ENCODE measurements at regions not wholly inside any gene's neighbourhood (a gene's known extent, or its start where the extent isn't known, plus 50 kb on each side); places are given as distances from the start of the nearest gene placed in this dataset.

GRCh38 chrY:19124609-19125008 is 351.1 kb upstream of the HSFY2 start:
- no peaks in the 10 kb centered on the region for H3K36me3 ChIP-seq
- no peak for ATAC-seq (ENCODE audit: insufficient number of reproducible peaks, low FRiP score, low read depth)
- H3K4me3 ChIP-seq: no peak overlapping the region

GRCh38 chrY:19122450-19122849 is 348.9 kb upstream of the HSFY2 start:
- no peak overlapping the region for H3K4me3 ChIP-seq
- TF ChIP-seq CTCF (IDR thresholded peaks at IDR 0.05): no peak
- H3K36me3 ChIP-seq: no peaks in the 10 kb centered on the region
- ATAC-seq (ENCODE audit: insufficient number of reproducible peaks, low FRiP score, low read depth) (no peak), DNase-seq (ENCODE audit: low spot score) (no peak)
- no peaks in the 10 kb centered on the region for H3K4me1 ChIP-seq (ENCODE audit: control insufficient read depth in 1 of 2, low read depth in 2 of 2)
- no peaks in the 10 kb centered on the region for H3K9me3 ChIP-seq
- no peak overlapping the region for H3K27ac ChIP-seq
- H3K27me3 ChIP-seq (replicated peaks; ENCODE audit: insufficient read depth): no peaks in the 10 kb centered on the region

More at GRCh38 chrY:19124609-19125008, 351.1 kb upstream of the HSFY2 start:
- TF ChIP-seq CTCF (IDR thresholded peaks at IDR 0.05): no peak
- Histone ChIP-seq H3K4me1 (ENCODE audit: control insufficient read depth in 1 of 2, low read depth in 2 of 2) (no peaks in the 10 kb centered on the region), H3K27me3 (replicated peaks; ENCODE audit: insufficient read depth) (no peaks in the 10 kb centered on the region), H3K9me3 (no peaks in the 10 kb centered on the region), H3K27ac (no peak overlapping the region)
- no peak for DNase-seq (ENCODE audit: low spot score)

- Histone ChIP-seq H3K27ac (no peak overlapping the region), H3K27me3 (replicated peaks; ENCODE audit: insufficient read depth) (no peaks in the 10 kb centered on the region), H3K9me3 (no peaks in the 10 kb centered on the region), H3K4me1 (ENCODE audit: control insufficient read depth in 1 of 2, low read depth in 2 of 2) (no peaks in the 10 kb centered on the region), H3K36me3 (no peaks in the 10 kb centered on the region), H3K4me3 (no peak overlapping the region)
- DNase-seq (ENCODE audit: low spot score): no peak
- no peak for TF ChIP-seq CTCF (IDR thresholded peaks at IDR 0.05)
- ATAC-seq (ENCODE audit: insufficient number of reproducible peaks, low FRiP score, low read depth): no peak
Observed at GRCh38 chrY:19098349-19098748, 324.8 kb upstream of the HSFY2 start.

DNA sequence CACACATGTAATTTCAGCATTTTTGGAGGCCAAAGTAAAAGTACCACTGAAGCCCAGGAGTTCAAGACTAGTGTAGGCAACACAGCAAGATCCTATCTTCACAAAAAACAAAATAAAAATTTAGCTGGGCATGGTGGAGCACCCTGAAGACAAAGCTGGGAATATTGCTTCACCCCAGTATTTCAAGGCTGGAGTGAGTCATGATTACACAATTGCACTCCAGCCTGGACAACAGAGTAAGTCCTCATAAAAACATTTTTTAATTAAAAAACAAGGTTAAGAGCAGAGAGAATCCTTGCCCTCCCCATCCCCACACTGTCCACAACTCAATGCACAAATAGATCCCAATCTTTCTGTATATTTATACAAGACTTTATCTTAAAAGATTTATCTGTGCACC is 321.9 kb upstream of the HSFY2 start:
- H3K27me3 ChIP-seq (replicated peaks; ENCODE audit: insufficient read depth): no peaks in the 10 kb centered on the region
- no peak overlapping the region for H3K4me3 ChIP-seq
- DNase-seq (ENCODE audit: low spot score) (no peak), ATAC-seq (ENCODE audit: insufficient number of reproducible peaks, low FRiP score, low read depth) (no peak)
- TF ChIP-seq CTCF (IDR thresholded peaks at IDR 0.05): no peak
- no peak overlapping the region for H3K27ac ChIP-seq
- H3K9me3 ChIP-seq: no peaks in the 10 kb centered on the region
- no peaks in the 10 kb centered on the region for H3K36me3 ChIP-seq
- no peaks in the 10 kb centered on the region for H3K4me1 ChIP-seq (ENCODE audit: control insufficient read depth in 1 of 2, low read depth in 2 of 2)

DNA sequence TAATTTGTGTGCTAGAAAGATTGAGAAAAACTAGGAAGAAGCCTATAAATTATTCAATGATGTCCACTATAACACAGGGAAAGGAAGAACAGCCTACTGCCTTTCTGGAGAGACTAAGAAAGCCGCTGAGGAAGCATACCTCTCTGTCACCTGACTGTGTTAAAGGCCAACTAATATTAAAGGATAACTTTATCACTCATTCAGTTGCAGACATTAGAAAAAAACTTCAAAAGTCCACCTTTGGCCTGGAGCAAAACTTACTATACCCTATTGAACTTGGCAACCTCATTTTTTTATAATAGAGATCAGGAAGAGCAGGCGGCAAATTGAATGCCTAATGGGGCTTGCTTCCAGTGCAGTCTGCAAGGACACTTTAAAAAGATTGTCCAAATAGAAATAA is 309.5 kb upstream of the HSFY2 start:
- Histone ChIP-seq H3K4me1 (ENCODE audit: control insufficient read depth in 1 of 2, low read depth in 2 of 2) (no peaks in the 10 kb centered on the region), H3K27me3 (replicated peaks; ENCODE audit: insufficient read depth) (no peaks in the 10 kb centered on the region), H3K4me3 (no peak overlapping the region), H3K36me3 (no peaks in the 10 kb centered on the region), H3K9me3 (no peaks in the 10 kb centered on the region), H3K27ac (no peak overlapping the region)
- ATAC-seq (ENCODE audit: insufficient number of reproducible peaks, low FRiP score, low read depth) (no peak), DNase-seq (ENCODE audit: low spot score) (no peak)
- TF ChIP-seq CTCF (IDR thresholded peaks at IDR 0.05): no peak

Data from thoracic aorta (tissue), 2 donors.